Spleen (tissue), 11 donors: ENCODE measurements at regions not wholly inside any gene's neighbourhood (a gene's known extent, or its start where the extent isn't known, plus 50 kb on each side); places are given as distances from the start of the nearest gene placed in this dataset.

Source experiments
- DNase-seq: peaks from one replicate; pipeline ENCODE4 v3.0.0-alpha.2; 2020
- H3K27ac ChIP-seq, 8 donors: fragments of 200-600 bp; sonication (generic) in 7 of 8; 1 replicate in 4 of 8; 2 replicates in 4 of 8; pipeline versions ENCODE4 v1.5.0 to v1.8.0; 2016 to 2021; ENCODE audit warnings: inconsistent platforms in 4 of 8, mild to moderate bottlenecking in 4 of 8, moderate library complexity in 1 of 8
- H3K27me3 ChIP-seq, 7 donors: fragments of 200-600 bp; sonication (generic) in 6 of 7; replicated peaks in 1 of 7; 1 replicate in 4 of 7; 2 replicates in 3 of 7; pipeline versions ENCODE4 v1.5.0 to v1.8.0; 2016 to 2021; ENCODE audit warnings: inconsistent platforms in 3 of 7, mild to moderate bottlenecking in 1 of 7
- H3K36me3 ChIP-seq, 6 donors: fragments of 200-600 bp; sonication (generic) in 5 of 6; 1 replicate in 4 of 6; 2 replicates in 2 of 6; pipeline versions ENCODE4 v1.5.0 to v1.8.0; 2016 to 2021; ENCODE audit warnings: inconsistent platforms in 2 of 6
- H3K4me1 ChIP-seq, 6 donors: fragments of 200-600 bp; sonication (generic) in 5 of 6; 1 replicate in 3 of 6; 2 replicates in 3 of 6; pipeline versions ENCODE4 v1.5.0 to v1.8.0; 2016 to 2021; ENCODE audit warnings: inconsistent platforms in 3 of 6
- H3K4me3 ChIP-seq, 8 donors: fragments of 200-600 bp; sonication (generic) in 7 of 8; 1 replicate in 4 of 8; 2 replicates in 4 of 8; pipeline versions ENCODE4 v1.5.0 to v1.8.0; 2016 to 2021; ENCODE audit warnings: inconsistent platforms in 4 of 8, mild to moderate bottlenecking in 4 of 8, moderate library complexity in 2 of 8
- H3K9me3 ChIP-seq, 8 donors: fragments of 200-600 bp; sonication (generic) in 7 of 8; 1 replicate in 4 of 8; 2 replicates in 4 of 8; pipeline versions ENCODE4 v1.5.0 to v1.8.0; 2016 to 2021; ENCODE audit warnings: inconsistent platforms in 4 of 8
- CTCF ChIP-seq, 11 experiments: fragments of 200-600 bp in 7 of 11; fragments of 450-650 bp in 4 of 11; sonication (generic) in 4 of 11; IDR thresholded peaks in 8 of 11; conservative IDR thresholded peaks in 3 of 11; 1 replicate in 7 of 11; 2 replicates in 4 of 11; pipeline versions ENCODE4 v1.4.0 to v1.8.0; 2016 to 2021; ENCODE audit warnings: antibody characterized with exemption in 11 of 11, inconsistent platforms in 4 of 11, mild to moderate bottlenecking in 1 of 11
- POLR2A ChIP-seq, 3 donors: fragments of 450-650 bp; IDR thresholded peaks; one replicate each; pipeline ENCODE4 v1.5.1; 2017; ENCODE audit warnings: antibody characterized with exemption in 3 of 3, mild to moderate bottlenecking in 1 of 3
- POLR2AphosphoS5 ChIP-seq, 3 donors: sonication (generic); formaldehyde crosslinking; IDR thresholded peaks; one replicate each; pipeline ENCODE4 v1.5.1; 2017; ENCODE audit warnings: antibody characterized with exemption in 3 of 3
- WGBS, 5 donors: extraction: QIAGEN DNeasy Blood & Tissue Kit in 3 of 5; methylation state at CpG; one replicate each; pipeline versions ENCODE4 v1.1.5 to v1.1.7; 2013 to 2018; 5-methylcytosine and 5-hydroxymethylcytosine counted together
- intact Hi-C: fragments of 100-400 bp; cut with DNase I; formaldehyde crosslinking; loops from one replicate; pipeline ENCODE4 v1.15.0; 2023; ENCODE audit warnings: low total_unique reads
- donor health status: healthy with polysubstance abuse.
- donor health status: DM: no; HTN: no; CAD: no; lungs with moderate emphysema.
- donor health status: DM: no; HTN: no; CAD: no.
- donor health status: Bipolar disorder and iron deficiency.
- donor health status: healthy.
- donor health status: DM: no; HTN: no; CAD: no.
- donor health status: DM: yes; HTN: yes; CAD: no.

- Histone ChIP-seq H3K4me1 (peaks cover 0 to 4% (median 0%) of the 10 kb centered on the region in 6 donors), H3K9me3 (peaks cover 0 to 12% (median 7%) of the 10 kb centered on the region in 8 donors), H3K27ac (no peak overlapping the region), H3K36me3 (no peaks in the 10 kb centered on the region), H3K4me3 (no peak overlapping the region), H3K27me3 (no peaks in the 10 kb centered on the region)
- DNase-seq: no peak
- intact Hi-C loops: no loop called here
- 84 to 90% (median 85%) methylated on average over 2 of the region's 2 CpGs for WGBS, 5 donors
- no peak for TF ChIP-seq POLR2A (IDR thresholded peaks at IDR 0.05)
- TF ChIP-seq POLR2AphosphoS5 (IDR thresholded peaks at IDR 0.05): no peak
- TF ChIP-seq CTCF (IDR thresholded peaks at IDR 0.05 in 8 of 11, conservative IDR thresholded peaks at IDR 0.05 in 3 of 11): no peak
Observed at GRCh38 chr18:67599277-67599676, 82.8 kb upstream of the DSEL start.

GRCh38 chr18:67597759-67598158, 81.2 kb upstream of the DSEL start:
- no peak for TF ChIP-seq POLR2A (IDR thresholded peaks at IDR 0.05)
- TF ChIP-seq POLR2AphosphoS5 (IDR thresholded peaks at IDR 0.05): no peak
- no peak for TF ChIP-seq CTCF (IDR thresholded peaks at IDR 0.05 in 8 of 11, conservative IDR thresholded peaks at IDR 0.05 in 3 of 11)
- no peak overlapping the region for H3K27ac ChIP-seq
- intact Hi-C loops: no loop called here
- peaks cover 0 to 4% (median 0%) of the 10 kb centered on the region in 6 donors for H3K4me1 ChIP-seq
- 62 to 81% (median 71%) methylated on average over 2 of the region's 2 CpGs for WGBS, 5 donors
- no peaks in the 10 kb centered on the region for H3K27me3 ChIP-seq
- peaks cover 0 to 12% (median 3%) of the 10 kb centered on the region in 8 donors for H3K9me3 ChIP-seq
- DNase-seq: no peak
- H3K4me3 ChIP-seq: no peak overlapping the region
- no peaks in the 10 kb centered on the region for H3K36me3 ChIP-seq

GRCh38 chr18:67596003-67596402, 79.5 kb upstream of the DSEL start:
- DNase-seq: no peak
- intact Hi-C loops: no loop called here
- H3K4me1 ChIP-seq: peaks cover 0 to 4% (median 0%) of the 10 kb centered on the region in 6 donors
- H3K4me3 ChIP-seq: no peak overlapping the region
- H3K9me3 ChIP-seq: peaks cover 0 to 12% (median 0%) of the 10 kb centered on the region in 8 donors
- no peak overlapping the region for H3K27ac ChIP-seq
- no peaks in the 10 kb centered on the region for H3K36me3 ChIP-seq
- WGBS, 5 donors: 91 to 96% (median 96%) methylated on average over 1 of the region's 1 CpG
- TF ChIP-seq POLR2A (IDR thresholded peaks at IDR 0.05) (no peak), POLR2AphosphoS5 (IDR thresholded peaks at IDR 0.05) (no peak), CTCF (IDR thresholded peaks at IDR 0.05 in 8 of 11, conservative IDR thresholded peaks at IDR 0.05 in 3 of 11) (no peak)
- no peaks in the 10 kb centered on the region for H3K27me3 ChIP-seq

GRCh38 chr18:67590571-67591141, 74.1 kb upstream of the DSEL start:
- no peak overlapping the region for H3K27ac ChIP-seq
- TF ChIP-seq POLR2AphosphoS5 (IDR thresholded peaks at IDR 0.05) (no peak), CTCF (IDR thresholded peaks at IDR 0.05 in 8 of 11, conservative IDR thresholded peaks at IDR 0.05 in 3 of 11) (no peak)
- 25 to 39% (median 31%) methylated on average over 3 of the region's 3 CpGs for WGBS, 5 donors
- intact Hi-C loops: no loop called here
- no peaks in the 10 kb centered on the region for H3K4me1 ChIP-seq
- peaks cover 0 to 7% (median 0%) of the 10 kb centered on the region in 8 donors for H3K9me3 ChIP-seq
- no peaks in the 10 kb centered on the region for H3K27me3 ChIP-seq
- H3K36me3 ChIP-seq: no peaks in the 10 kb centered on the region
- H3K4me3 ChIP-seq: no peak overlapping the region
- DNase-seq: no peak
